GM12891 (cell line): ENCODE measurements at regions not wholly inside any gene's neighbourhood (a gene's known extent, or its start where the extent isn't known, plus 50 kb on each side); places are given as distances from the start of the nearest gene placed in this dataset.

ENCODE experiments used
- PAX5 ChIP-seq: IDR thresholded peaks from 2 replicates; pipeline ENCODE4 v1.6.1; 2011; ENCODE audit warnings: low read length, moderate library complexity, mild to moderate bottlenecking; ENCODE audit not compliant: insufficient read depth, severe bottlenecking
- POLR2A ChIP-seq: IDR thresholded peaks from 2 replicates; pipeline ENCODE4 v1.6.1; 2011; ENCODE audit warnings: low read depth, low read length, control low read depth
- POLR2AphosphoS5 ChIP-seq: IDR thresholded peaks from 2 replicates; pipeline ENCODE4 v1.6.1; 2011; ENCODE audit warnings: low read depth, low read length, control low read depth
- SPI1 ChIP-seq: IDR thresholded peaks from 2 replicates; pipeline ENCODE4 v1.6.1; 2011; ENCODE audit warnings: low read depth, low read length, control low read depth
- TAF1 ChIP-seq: IDR thresholded peaks from 2 replicates; pipeline ENCODE4 v1.6.1; 2011; ENCODE audit warnings: low read depth, low read length, control low read depth

GRCh38 chr3:163730684-163731083 is 1347.6 kb downstream of the SI start:
- TF ChIP-seq POLR2AphosphoS5 (no peak), POLR2A (no peak), TAF1 (no peak), SPI1 (no peak), PAX5 (no peak)
